ENCODE measurements at regions not wholly inside any gene's neighbourhood (a gene's known extent, or its start where the extent isn't known, plus 50 kb on each side); places are given as distances from the start of the nearest gene placed in this dataset.

DNA sequence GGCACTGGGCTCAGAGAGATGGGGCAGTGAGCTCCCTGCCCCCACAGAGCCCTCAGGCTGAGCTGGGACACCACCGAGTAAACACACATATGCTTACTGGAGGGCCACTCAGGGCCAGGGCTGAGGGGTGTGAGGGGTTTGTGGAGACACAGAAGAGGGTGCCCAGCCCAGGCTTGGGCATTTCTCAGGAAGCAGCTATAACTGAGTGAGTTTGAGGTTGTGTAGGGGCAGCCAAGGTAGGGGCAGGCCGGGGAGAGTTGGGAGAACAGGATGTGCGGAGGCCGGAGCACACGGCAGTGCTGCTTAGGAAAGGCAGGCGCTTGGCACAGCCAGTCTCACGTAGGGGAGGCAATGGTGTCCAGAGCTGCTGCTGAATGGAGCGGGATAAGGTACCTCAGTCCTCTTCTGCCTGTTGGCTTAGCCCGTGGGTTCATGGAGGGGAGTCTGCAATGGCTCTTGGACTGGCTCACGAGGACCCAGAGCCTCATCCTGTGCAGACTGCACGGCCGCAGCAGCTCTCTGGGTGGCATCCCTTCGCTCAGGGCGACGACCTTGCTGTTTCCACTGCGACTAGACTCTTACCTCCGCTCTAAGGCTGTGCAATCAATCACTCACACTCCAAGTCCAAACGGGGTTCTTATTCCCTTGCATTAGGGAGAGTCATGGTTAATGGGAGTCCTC lies 466.1 kb upstream of the HS6ST1 start:
- DNase-seq: no peak

DNA sequence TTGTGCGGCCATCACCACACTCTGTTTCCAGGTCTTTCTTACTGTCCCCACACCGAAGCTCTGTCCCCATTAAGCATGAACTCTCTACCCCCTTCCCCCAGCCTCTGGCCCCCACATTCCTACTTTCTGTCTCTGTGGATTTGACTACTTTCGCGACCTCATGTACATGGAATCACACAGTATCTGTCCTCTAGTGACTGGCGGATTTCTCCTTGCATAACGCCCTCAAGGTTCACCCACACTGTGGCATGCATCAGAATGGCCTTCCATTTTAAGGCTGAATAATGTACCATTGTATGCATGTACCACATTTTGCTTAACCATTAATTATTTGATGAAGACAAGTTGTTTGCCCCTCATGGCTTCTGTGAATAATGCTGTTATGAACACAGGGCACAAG lies 467.6 kb upstream of the HS6ST1 start:
- DNase-seq: no peak

DNA sequence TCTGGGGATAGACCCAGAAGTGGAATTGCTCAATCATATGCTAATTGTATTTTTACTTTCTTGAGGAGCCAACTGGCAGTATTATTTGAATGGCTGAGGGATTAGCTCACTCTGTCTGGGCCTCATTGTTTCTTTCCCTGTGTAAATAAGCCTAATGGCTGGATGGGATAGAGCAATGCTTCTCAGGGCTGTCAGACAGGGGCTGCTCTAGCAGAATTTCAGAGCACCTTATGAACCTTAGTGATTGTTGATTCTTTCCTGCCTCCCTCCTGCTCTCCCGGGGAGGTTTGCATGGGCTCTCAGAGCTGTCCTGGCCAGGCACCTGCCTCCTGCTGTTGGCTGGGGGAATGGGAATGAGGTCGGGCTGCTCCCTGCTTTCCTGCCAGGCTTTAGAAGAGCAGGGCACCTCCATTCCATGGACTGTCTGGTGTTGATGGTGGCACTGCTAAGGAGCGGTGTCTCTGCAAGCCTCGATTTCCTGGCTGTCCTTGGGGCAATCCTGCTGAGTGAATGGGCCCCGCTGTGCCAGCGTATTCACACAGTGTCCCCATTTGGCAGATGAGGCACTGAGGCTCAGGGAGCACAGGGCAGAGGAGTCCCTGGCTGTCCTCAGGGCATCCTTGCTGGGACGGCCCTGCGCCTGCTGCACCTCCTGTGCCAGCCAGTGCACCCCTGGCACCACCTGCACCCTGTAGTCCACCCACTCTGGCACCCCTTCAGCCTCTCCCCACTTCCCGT lies 468.2 kb upstream of the HS6ST1 start:
- DNase-seq: no peak

DNA sequence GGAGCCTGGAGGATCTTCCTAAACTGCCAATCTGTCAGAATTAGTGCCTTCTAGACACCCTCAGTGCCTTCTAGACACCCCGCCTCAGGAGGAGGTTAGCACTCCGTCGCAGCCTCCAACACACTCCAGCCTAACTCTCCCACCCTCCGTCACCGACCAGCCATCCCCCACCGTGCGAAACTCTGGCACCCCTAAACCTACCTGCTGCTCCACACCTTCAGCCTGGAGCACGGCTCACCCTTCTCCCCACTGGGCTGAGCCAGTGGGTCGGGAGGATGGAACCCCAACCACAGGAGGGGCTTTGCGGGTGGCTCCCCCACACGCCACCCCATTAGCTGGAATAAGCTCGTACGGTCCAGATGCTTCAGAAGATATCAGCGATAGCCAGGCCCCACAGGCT lies 468.9 kb upstream of the HS6ST1 start:
- DNase-seq: no peak

DNA sequence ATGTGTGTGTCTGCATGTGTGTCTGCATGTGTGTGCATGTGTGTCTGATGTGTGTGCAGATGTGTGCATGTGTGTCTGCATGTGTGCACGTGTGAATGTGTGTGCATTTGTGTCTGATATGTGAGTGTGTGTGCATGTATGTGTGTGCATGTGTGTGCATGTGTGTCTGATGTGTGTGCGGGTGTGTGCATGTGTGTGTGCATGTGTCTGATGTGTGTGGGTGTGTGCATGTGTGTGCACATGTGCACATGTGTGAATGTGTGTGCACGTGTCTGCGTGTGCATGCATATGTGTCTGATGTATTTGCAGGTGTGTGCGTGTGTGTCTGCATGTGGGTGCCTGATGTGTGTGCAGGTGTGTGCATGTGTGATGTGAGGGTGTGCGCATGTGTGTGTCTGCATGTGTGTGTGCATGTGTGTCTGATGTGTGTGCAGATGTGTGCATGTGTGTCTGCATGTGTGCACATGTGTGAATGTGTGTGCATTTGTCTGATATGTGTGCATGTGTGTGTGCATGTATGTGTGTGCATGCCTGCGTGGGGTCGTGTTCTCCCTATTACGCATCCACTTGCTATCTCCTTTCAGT lies 470.1 kb upstream of the HS6ST1 start:
- DNase-seq: no peak

DNA sequence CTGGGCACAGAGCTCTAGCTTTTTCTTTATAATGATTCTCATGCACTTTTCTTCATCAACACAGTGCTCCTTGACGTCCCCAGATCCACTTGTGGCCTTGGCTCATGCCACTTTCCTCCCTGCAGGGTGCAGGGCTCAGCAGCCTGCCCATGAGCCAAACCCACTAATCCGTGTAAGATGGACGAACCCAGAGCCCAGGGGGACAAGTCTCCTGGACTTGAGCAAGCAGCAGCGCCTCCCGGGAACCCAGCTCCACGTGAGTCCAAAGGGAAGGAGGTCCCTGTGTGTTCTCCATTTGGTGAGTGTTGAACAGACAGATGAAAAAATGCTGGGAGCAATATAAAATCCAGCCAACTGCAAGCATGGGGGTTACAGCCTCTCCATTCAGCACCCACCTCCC lies 470.6 kb upstream of the HS6ST1 start:
- no peak for DNase-seq

DNA sequence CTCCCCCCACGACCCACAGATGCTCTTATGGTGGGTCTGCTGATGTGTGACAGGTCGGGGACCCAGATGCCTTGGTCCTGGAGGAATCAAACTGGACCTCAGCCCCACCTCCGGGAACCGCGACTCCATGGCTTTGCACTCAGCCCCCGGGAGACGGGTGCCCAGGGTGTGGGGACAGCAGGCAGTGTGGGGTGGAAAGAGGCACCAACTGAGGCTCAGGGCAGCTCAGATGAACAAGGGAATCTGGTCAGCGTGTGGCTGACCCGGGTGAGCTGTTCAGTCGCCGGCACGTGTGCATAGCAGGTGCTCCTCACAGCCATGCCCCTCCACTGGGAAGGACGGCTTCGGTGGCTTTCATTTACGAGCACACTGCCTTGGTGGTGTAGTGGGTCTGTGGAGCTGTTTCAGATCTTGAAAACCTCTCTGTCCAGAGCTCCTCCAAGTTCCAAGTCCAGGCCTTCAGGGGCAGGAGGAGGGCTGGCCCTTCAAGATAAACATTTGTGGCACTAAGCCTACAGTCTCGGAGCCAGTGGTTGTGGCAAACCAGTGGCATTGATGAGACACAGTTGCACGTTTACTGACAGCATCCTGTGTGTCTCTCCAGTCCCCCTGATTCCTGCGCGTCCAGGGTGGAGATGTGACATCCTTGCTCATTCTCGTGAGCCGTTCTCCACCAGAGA lies 471.2 kb upstream of the HS6ST1 start:
- no peak for DNase-seq

DNA sequence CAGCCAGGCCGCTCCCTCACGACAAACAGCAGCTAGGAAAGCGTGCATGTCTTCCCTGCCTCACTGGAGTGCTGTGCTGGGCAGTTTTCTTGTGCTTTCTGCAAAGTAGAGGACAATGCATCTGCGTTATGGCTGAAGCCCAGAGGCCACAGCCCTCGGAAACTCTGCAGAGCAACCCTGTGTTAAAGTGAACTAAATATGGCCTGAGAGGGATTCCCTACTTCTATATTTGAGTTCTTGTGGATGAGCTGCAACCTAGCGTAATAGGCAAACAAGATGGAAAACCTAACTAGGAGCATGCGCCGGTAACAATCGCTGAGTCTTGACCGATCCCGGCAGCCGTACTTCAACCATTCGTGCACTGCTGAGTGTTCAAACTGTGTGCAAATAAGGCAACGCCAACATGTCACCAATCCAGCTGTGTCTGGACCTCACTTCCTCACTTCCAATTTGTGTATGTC lies 471.9 kb upstream of the HS6ST1 start:
- DNase-seq: no peak

DNA sequence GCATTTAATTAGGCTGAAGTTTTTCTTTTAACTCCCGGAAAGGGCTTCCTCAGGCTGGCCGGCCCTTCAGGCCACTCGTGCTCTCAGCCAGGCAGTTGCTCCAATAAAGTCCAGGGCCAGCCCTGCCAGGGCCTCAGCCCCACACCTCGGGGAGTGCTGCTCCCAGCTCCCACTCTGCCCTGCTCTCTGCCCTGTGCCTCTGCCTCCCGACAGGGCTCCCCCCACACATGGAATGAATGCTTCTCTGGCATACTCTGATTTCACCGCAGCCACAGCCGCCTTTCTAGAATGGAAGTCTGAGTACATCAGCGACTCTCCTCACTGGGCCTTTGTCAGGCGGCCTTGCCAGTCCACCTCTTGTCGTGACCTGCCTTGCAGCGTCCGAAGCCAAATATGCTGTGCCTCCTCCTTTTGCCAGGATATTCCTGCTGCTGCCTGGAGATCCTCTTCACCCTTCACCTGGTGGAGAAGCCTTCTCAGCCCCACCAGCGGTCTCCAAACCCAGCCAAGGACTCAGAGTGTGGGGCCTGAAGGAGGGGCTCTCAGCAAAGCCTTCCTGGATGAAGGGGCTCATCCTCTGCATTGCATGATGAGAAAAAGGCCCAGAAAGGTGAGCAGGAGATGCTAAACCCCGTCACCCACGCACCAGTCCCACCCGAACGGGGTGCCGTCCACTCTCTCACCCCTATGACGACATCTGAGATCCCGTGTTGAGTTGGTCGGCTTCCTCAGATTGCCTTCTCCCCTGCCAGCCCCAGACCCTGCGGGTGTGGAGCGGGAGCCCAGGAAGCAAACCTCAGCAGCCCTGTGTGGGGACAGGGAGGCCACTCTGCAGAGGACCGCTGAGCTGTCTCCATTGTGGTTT lies 472.7 kb upstream of the HS6ST1 start:
- DNase-seq: no peak

DNA sequence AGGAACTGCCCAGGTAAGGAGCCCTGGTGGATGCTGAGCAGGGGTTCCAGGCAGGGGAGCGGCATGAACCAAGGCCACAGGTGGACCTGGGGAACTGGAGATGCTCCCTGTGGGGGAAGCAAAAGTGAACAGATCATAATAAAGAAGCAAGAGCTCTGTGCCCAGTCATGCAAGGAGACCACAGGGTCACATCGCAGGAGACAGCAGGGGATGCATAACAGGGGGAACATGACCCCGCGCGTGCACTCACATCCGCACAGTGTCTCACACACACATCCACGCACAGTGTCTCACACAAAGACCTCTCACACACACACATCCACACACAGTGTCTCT lies 473.3 kb upstream of the HS6ST1 start:
- DNase-seq: no peak

DNA sequence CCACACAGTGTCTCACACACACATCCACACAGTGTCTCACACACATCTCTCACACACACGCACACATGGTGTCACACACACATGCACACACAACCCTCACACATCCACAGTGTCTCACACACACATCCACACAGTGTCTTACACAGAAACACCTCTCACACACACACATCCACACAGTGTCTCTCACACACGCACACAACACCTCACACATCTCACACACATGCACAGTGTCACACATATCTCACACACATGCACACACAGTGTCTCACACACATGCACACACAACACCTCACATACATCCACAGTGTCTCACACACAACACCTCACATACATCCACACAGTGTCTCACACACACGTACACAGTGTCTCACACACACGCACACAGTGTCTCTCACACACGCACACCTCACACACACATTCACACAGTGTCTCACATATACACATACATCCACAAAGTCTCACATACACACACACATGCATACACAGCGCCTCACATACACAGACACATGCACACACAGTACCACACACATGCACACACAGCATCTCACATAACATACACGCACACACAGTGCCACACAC lies 473.9 kb upstream of the HS6ST1 start:
- DNase-seq: no peak

DNA sequence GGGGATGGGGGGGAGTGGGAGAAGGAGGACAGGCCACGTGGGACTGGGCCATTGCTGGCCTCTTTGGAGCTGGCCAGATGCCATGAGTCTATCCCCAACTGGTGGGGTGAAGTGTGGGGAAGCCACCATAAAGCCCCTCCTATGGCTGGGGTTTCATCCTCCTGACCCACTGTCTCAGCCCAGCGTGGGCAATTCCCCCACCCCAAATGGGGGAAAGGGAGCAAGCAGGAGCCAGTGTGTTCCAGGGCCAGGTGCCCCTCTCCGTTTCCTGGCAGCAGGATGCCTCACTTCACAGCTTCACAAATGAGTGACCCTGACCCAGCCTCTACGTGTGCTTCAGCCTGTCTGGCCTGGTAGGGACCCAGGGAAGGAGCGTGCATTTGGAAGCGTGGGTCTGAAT lies 474.7 kb upstream of the HS6ST1 start:
- DNase-seq: no peak

DNA sequence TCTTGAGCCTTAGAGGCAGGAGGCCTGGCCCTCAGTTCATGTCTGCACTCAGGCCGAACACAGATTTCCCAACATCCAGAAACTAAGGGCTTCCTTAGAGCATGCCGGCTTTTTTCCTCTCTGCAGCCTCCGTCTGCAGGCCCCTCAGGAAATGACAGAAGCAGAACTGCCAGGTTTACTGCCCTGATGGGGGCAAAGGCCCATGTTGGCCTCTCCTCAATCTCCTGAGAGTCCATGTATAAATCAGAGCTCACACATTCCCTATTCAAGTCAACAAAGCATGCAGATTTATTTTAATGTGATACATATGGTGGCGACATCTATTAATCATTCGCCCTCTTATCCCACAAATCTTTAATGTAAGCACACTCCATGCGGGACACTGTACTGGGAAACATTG lies 475.6 kb upstream of the HS6ST1 start:
- DNase-seq: no peak

DNA sequence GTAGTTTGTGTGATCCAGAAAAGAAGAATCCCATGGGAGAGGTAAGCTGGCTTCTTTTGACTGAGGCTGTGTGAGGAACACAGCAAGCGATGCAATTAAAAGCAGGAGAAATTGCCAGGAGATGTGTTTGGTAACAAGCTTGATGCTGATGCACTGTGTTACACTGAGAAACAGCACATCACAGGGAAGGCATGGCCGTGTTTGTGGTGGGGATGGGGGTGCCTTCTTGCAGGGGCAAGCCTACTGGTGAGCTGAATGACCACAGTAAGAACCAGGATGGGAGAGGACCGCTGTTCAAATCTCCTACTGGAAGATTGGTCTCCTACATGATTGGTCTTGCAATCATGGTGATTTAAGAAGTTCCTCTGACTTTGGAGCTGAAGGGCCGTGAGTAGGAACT lies 477.7 kb upstream of the HS6ST1 start:
- no peak for DNase-seq

DNA sequence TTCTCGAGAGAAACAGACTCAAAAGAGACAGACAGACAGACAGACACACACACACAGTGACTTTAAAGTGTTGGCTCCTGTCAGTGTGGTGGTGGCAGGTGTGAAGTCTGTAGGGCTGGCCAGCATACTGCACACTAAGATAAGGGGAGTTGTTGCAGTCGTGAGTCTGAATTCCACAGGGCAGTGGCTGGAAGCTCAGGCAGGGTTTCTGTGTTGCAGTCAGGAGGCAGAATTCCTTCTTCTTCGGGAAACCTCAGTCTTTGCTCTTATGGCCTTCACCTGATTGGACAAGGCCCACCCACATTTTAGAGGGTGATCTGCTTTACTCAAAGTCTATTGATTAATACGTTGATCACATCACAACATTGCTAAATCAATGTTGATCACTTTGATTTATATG lies 478.4 kb upstream of the HS6ST1 start:
- DNase-seq: no peak

DNA sequence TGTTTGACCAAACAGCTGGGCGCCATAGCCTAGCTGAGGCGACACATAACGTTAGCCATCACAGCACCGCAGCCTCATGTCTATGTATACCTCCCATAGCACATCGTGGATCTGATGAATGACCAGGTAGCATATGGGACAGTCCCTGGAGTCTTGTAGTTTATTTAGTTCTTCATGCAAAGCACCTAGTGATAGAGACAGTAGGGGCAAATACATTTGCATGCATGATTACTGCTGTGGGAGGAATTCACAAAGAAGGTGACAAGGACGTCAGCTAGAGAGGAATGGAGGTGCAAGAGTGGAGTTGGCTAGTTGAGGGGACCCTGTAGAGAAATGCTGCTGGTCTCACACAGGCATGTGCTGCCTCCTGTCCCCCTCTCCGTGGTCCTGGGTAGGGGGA lies 478.9 kb upstream of the HS6ST1 start:
- no peak for DNase-seq

DNA sequence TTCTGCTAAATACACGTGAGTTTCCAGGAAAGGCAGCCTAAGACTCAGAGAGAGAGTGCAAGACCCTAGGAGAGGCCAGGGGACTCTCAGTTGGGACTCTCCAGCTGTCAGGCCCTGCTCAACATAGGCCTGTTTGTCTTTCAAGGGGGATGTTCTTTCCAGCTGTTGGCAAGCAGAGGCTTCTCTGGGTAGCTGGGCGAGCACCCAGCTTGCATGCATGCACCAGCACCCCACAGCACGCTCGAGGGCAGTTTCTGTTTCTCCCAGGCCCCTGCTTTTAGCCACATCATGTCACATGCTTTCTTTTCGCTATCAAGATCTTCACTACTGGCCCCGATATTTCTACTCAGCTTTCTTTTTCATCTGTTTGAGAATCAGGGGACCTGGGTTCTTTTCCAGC lies 479.3 kb upstream of the HS6ST1 start:
- DNase-seq: no peak

DNA sequence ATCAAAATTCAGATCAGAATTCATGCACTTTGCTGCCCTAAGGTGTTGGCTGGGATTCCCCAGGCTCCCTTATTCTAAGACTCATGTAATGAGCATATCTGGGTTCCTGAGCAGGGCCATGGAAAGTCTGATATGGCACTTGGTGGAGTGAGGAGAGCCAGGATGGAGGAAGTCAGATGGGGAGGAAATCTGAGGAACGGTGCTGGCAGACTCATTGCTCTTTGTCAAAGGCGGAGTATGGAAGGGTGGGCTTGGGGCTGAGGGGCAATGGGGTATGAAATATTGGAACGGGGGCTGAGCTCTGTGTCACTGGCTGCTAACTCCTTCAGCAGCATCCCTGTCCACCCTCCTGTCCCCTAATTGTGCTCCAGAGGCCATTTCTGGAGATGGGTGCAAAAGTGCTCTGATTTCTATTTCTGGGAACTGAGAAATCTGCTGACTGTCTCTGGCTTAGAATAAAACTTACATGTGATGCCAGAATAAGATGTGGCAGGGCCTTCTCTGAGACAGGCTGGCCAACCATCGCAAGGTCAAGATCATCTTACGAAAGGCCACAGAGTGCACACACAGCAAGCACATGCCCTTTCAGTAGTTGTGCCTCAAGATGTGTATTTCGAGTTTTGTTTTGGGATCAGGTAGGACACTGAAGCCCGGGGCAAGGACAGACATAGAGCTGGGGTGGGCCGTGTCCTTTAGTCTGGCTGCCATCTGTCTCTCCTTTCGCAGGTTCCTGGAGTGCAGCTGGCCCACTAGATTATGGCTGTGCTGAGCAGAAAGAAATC lies 480.0 kb upstream of the HS6ST1 start:
- no peak for DNase-seq

DNA sequence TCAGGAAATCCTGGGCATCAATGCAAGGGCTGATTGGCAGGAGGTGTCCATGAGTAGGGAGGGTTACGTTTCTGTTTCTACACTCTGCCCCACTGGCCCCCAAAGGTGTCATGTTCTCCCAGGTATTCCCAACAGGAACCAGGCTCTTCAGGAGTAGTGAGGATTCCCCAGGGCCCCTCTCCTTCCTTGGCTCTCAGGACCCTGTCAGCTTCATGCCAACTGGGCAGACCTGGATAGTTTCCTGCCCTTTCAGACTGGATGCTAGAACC lies 480.6 kb upstream of the HS6ST1 start:
- DNase-seq: no peak

DNA sequence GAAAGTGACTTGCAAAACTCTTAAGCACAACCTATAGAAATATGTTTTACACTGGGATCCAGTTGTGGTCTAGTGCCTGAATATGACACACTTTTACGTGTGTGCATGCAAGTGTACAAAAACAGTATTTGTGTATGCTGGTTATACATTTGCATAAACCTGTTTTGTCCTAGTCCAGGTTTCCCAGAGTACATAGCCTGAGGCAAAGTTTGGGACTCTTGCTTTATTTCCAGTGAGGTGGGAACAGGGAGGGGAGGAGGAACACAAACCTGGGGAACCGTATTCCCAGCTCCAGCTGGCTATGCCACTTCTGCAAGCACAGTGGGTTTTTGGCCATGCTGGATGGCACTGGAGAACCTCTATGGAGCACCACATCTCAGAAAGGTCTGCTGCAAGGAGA lies 481.1 kb upstream of the HS6ST1 start:
- no peak for DNase-seq

DNA sequence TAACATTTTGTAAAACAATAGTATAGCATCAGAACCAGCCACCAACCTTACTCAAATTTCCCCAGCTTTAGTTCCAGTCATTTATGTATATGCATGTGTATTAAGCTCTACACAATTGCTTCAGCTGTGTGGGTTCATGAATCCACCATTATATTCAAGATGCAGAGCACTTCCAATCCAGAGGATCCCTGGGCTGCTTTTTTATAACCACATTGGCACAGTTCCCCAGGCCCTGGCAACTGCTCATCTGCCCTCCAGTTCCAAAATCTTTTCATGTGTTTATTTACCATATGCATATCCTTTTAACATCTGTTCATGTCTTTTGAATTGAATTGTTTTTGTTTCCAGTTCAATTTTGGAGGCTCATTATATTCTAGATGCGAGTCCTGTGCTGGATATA lies 482.9 kb upstream of the HS6ST1 start:
- no peak for DNase-seq

DNA sequence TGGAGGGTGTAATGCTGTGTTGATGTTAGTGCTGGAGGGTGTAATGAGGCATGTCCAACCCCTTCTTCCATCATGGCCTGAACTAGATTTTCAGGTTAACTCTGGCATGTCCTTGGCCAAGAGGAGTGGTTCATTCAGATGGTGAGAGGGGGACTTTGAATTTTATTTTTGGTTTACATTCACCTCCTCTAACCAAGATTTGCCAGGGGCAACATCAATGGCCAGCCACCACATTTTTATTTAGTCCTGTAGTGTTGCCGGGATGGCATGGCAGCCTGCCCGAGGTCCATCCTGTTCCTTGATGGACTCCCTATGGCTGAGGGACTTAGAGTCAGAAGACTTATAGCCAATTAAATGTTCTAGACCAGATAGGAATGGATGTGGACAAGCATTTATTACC lies 484.6 kb upstream of the HS6ST1 start:
- DNase-seq: no peak

All from T-helper 2 cell (primary cell).